ENCODE measurements at regions not wholly inside any gene's neighbourhood (a gene's known extent, or its start where the extent isn't known, plus 50 kb on each side); places are given as distances from the start of the nearest gene placed in this dataset.

GRCh38 chr14:61988240-61988639, 226.0 kb downstream of the SNAPC1 start:
- peaks cover 0 to under 1% (median 0%) of the 10 kb centered on the region in 9 donors for H3K27me3 ChIP-seq
- DNase-seq = no peak
- TF ChIP-seq POLR2A (IDR thresholded peaks at IDR 0.05) = no peak
- TF ChIP-seq, protein P1, sequence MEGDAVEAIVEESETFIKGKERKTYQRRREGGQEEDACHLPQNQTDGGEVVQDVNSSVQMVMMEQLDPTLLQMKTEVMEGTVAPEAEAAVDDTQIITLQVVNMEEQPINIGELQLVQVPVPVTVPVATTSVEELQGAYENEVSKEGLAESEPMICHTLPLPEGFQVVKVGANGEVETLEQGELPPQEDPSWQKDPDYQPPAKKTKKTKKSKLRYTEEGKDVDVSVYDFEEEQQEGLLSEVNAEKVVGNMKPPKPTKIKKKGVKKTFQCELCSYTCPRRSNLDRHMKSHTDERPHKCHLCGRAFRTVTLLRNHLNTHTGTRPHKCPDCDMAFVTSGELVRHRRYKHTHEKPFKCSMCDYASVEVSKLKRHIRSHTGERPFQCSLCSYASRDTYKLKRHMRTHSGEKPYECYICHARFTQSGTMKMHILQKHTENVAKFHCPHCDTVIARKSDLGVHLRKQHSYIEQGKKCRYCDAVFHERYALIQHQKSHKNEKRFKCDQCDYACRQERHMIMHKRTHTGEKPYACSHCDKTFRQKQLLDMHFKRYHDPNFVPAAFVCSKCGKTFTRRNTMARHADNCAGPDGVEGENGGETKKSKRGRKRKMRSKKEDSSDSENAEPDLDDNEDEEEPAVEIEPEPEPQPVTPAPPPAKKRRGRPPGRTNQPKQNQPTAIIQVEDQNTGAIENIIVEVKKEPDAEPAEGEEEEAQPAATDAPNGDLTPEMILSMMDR (IDR thresholded peaks at IDR 0.05) = no peak
- H3K9me3 ChIP-seq = no peaks in the 10 kb centered on the region
- H3K4me3 ChIP-seq = no peak overlapping the region
- no peaks in the 10 kb centered on the region for H3K4me1 ChIP-seq
- no peak overlapping the region for H3K27ac ChIP-seq
- no peaks in the 10 kb centered on the region for H3K36me3 ChIP-seq
- intact Hi-C loops (cut with DNase I) = no loop called here
- no peak for ATAC-seq
- 89 to 97% (median 91%) methylated on average over 2 of the region's 2 CpGs for WGBS, 4 donors

DNA sequence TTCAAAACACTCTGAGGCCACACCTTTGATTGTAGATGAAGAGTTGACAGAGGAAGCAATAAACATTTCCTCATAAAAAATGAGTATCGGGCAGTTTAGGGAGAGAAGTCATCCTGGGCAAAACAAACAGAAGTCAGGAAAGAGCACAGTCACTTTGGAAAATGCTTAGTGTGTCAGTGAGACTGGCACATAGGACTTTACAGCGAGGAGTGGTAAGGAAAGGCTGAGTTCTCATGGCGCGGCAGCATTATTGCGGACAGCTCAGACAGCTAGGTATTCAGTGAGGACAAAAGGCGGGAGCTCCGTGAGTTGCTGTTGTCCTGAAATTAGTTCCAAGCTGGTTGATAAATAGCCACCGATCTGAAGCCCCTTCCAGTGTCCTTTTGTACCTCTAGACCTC, 229.9 kb downstream of the SNAPC1 start:
- H3K27ac ChIP-seq = no peak overlapping the region
- no peaks in the 10 kb centered on the region for H3K36me3 ChIP-seq
- no peaks in the 10 kb centered on the region for H3K27me3 ChIP-seq
- 75 to 82% (median 80%) methylated on average over 8 of the region's 8 CpGs for WGBS, 4 donors
- H3K9me3 ChIP-seq = no peaks in the 10 kb centered on the region
- intact Hi-C loops (cut with DNase I) = no loop called here
- no peaks in the 10 kb centered on the region for H3K4me1 ChIP-seq
- DNase-seq (no peak), ATAC-seq (no peak)
- no peak overlapping the region for H3K4me3 ChIP-seq
- TF ChIP-seq POLR2A (IDR thresholded peaks at IDR 0.05) = no peak
- TF ChIP-seq, protein P1 (IDR thresholded peaks at IDR 0.05) = no peak

GRCh38 chr14:61992926-61993325, 230.7 kb downstream of the SNAPC1 start:
- TF ChIP-seq POLR2A (IDR thresholded peaks at IDR 0.05) = no peak
- TF ChIP-seq, protein P1 (IDR thresholded peaks at IDR 0.05) = no peak
- Histone ChIP-seq H3K4me3 (no peak overlapping the region), H3K9me3 (no peaks in the 10 kb centered on the region), H3K27ac (no peak overlapping the region), H3K4me1 (no peaks in the 10 kb centered on the region), H3K27me3 (no peaks in the 10 kb centered on the region), H3K36me3 (no peaks in the 10 kb centered on the region)
- intact Hi-C loops (cut with DNase I) = no loop called here
- WGBS, 4 donors = 39 to 59% (median 54%) methylated on average over 2 of the region's 2 CpGs
- DNase-seq (no peak), ATAC-seq (no peak)

DNA sequence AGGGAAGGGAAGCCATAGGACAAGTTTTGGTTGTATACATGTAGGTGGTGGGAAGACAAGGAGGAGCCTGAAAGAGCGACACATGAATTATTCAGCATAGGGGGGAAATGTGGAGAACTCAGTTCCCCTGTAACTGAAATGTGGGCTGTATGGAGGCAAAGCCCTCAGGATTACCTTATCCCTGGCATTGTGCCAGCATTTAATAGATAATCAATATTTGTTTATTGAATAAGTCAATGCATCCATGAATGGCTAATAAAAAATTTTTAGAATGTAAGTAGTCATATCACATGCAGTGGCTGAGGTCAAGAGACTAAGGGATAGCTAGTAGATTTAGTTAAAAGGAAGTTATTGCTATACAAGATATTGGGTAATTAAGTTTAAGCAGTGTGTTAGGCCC, 232.4 kb downstream of the SNAPC1 start:
- no peak for DNase-seq
- no peaks in the 10 kb centered on the region for H3K27me3 ChIP-seq
- 92 to 98% (median 96%) methylated on average over 1 of the region's 1 CpG for WGBS, 4 donors
- no peak overlapping the region for H3K27ac ChIP-seq
- intact Hi-C loops (cut with DNase I) = no loop called here
- no peaks in the 10 kb centered on the region for H3K9me3 ChIP-seq
- no peaks in the 10 kb centered on the region for H3K36me3 ChIP-seq
- H3K4me3 ChIP-seq = no peak overlapping the region
- no peak for TF ChIP-seq POLR2A (IDR thresholded peaks at IDR 0.05)
- TF ChIP-seq, protein P1 (IDR thresholded peaks at IDR 0.05) = no peak
- no peaks in the 10 kb centered on the region for H3K4me1 ChIP-seq
- ATAC-seq = no peak

All from heart left ventricle (tissue), 16 donors.